Calu3 (cell line): ENCODE measurements at regions not wholly inside any gene's neighbourhood (a gene's known extent, or its start where the extent isn't known, plus 50 kb on each side); places are given as distances from the start of the nearest gene placed in this dataset.
A peak's percentile ranks its signal among the peaks of the same experiment; 100 is the strongest.

ENCODE experiments used
- BruUV-seq: library from RNA; stranded (reverse); fragments of 400-500 nt; replicated peaks from 2 replicates; lab custom pipeline; 2021; lab: Mats Ljungman, UMichigan
- CTCF ChIA-PET: fragments of 300-600 bp; sonication (Branson Sonifier 250); formaldehyde crosslinking; loops from one replicate; lab custom pipeline; 2022; ENCODE audit warnings: antibody characterized with exemption; lab: Charles Lee
- DNase-seq: peaks from one replicate; pipeline ENCODE4 v3.0.0; 2022
- H3K27ac Mint-ChIP-seq: one replicate; pipeline ENCODE4 v1.8.0; 2022; ENCODE audit warnings: mixed read lengths; ENCODE audit not compliant: unreplicated experiment
- H3K27me3 Mint-ChIP-seq: one replicate; pipeline ENCODE4 v1.8.0; 2022; ENCODE audit warnings: mixed read lengths; ENCODE audit not compliant: unreplicated experiment
- H3K36me3 Mint-ChIP-seq: one replicate; pipeline ENCODE4 v1.8.0; 2022; ENCODE audit warnings: mild to moderate bottlenecking, moderate library complexity, mixed read lengths; ENCODE audit not compliant: insufficient read depth, unreplicated experiment
- H3K4me1 Mint-ChIP-seq: one replicate; pipeline ENCODE4 v1.8.0; 2022; ENCODE audit warnings: mild to moderate bottlenecking, low read depth, mixed read lengths; ENCODE audit not compliant: unreplicated experiment
- H3K4me3 Mint-ChIP-seq: one replicate; pipeline ENCODE4 v1.8.0; 2022; ENCODE audit warnings: mild to moderate bottlenecking, low read depth, moderate library complexity, mixed read lengths; ENCODE audit not compliant: unreplicated experiment
- H3K9me3 Mint-ChIP-seq: one replicate; pipeline ENCODE4 v1.8.0; 2022; ENCODE audit warnings: low read depth, mixed read lengths; ENCODE audit not compliant: unreplicated experiment
- CTCF ChIP-seq: fragments of 200-600 bp; IDR thresholded peaks from one replicate; pipeline ENCODE4 v1.8.0; 2022; ENCODE audit warnings: antibody characterized with exemption; ENCODE audit not compliant: unreplicated experiment
- intact Hi-C: fragments of 100-400 bp; cut with micrococcal nuclease; formaldehyde crosslinking; loops from one replicate; pipeline ENCODE4 v1.10.0; 2022; ENCODE audit not compliant: unreplicated experiment

- peaks cover 7% of the 10 kb centered on the region for H3K9me3 Mint-ChIP-seq
- H3K27me3 Mint-ChIP-seq: no peaks in the 10 kb centered on the region
- no peak overlapping the region for H3K27ac Mint-ChIP-seq
- intact Hi-C loops: no loop called here
- no peak overlapping the region for H3K4me3 Mint-ChIP-seq
- CTCF ChIA-PET: no interaction called here
- H3K4me1 Mint-ChIP-seq: peaks cover 20% of the 10 kb centered on the region
- BruUV-seq: no TSS peak
- no peaks in the 10 kb centered on the region for H3K36me3 Mint-ChIP-seq
- no peak for TF ChIP-seq CTCF
- DNase-seq: no peak
Observed at GRCh38 chrX:116226665-116227484, 56.3 kb downstream of the AGTR2 start.

GRCh38 chrX:116230130-116230898 lies 59.8 kb downstream of the AGTR2 start:
- no peak for DNase-seq
- intact Hi-C loops: loop anchor here (5.0 kb wide), 1 partner anchor 207 kb away; the partner anchor contains the start of gene SLC6A14
- peaks cover 3% of the 10 kb centered on the region for H3K9me3 Mint-ChIP-seq

GRCh38 chrX:116232833-116233232 lies 62.3 kb downstream of the AGTR2 start:
- Mint-ChIP-seq H3K27me3 (no peaks in the 10 kb centered on the region), H3K27ac (peak overlapping the region; percentile 77), H3K4me3 (no peak overlapping the region), H3K9me3 (no peaks in the 10 kb centered on the region), H3K36me3 (no peaks in the 10 kb centered on the region), H3K4me1 (peaks cover 37% of the 10 kb centered on the region)
- intact Hi-C loops: loop anchor here (5.0 kb wide), 1 partner anchor 204 kb away; the partner anchor contains the start of gene SLC6A14
- BruUV-seq: no TSS peak
- TF ChIP-seq CTCF: no peak
- no peak for DNase-seq
- CTCF ChIA-PET: no interaction called here

More at GRCh38 chrX:116230130-116230898, 59.8 kb downstream of the AGTR2 start:
- no TSS peak for BruUV-seq
- Mint-ChIP-seq H3K36me3 (no peaks in the 10 kb centered on the region), H3K4me1 (peaks cover 28% of the 10 kb centered on the region), H3K4me3 (peak overlapping the region; percentile 23), H3K27ac (peak overlapping the region; percentile 60), H3K27me3 (no peaks in the 10 kb centered on the region)
- CTCF ChIA-PET: no interaction called here
- TF ChIP-seq CTCF: no peak

- H3K9me3 Mint-ChIP-seq: no peaks in the 10 kb centered on the region
- no peak for TF ChIP-seq CTCF
- CTCF ChIA-PET: no interaction called here
- peaks cover 43% of the 10 kb centered on the region for H3K4me1 Mint-ChIP-seq
- no peaks in the 10 kb centered on the region for H3K36me3 Mint-ChIP-seq
- intact Hi-C loops: no loop called here
- DNase-seq: no peak
- BruUV-seq: no TSS peak
- H3K4me3 Mint-ChIP-seq: no peak overlapping the region
- peak overlapping the region; percentile 36 for H3K27ac Mint-ChIP-seq
- no peaks in the 10 kb centered on the region for H3K27me3 Mint-ChIP-seq
Observed at GRCh38 chrX:116236666-116237065, 66.1 kb downstream of the AGTR2 start.
